AG04450 (cell line): ENCODE measurements at regions not wholly inside any gene's neighbourhood (a gene's known extent, or its start where the extent isn't known, plus 50 kb on each side); places are given as distances from the start of the nearest gene placed in this dataset.

Experiments
- CTCF ChIA-PET: fragments of 300-600, 350-600 bp; formaldehyde crosslinking; extraction: SDS; loops from one replicate; lab custom pipeline; 2022; ENCODE audit warnings: antibody characterized with exemption, inconsistent platforms; lab: Charles Lee
- POLR2A ChIA-PET: fragments of 350-600 bp; formaldehyde crosslinking; extraction: SDS; loops from one replicate; lab custom pipeline; 2021; ENCODE audit warnings: antibody characterized with exemption, inconsistent platforms; lab: Yijun Ruan, JAX
- DNase-seq: peaks from one replicate; pipeline ENCODE4 v3.0.0-alpha.2; 2011; ENCODE audit warnings: low read depth, low spot score
- H3K27ac ChIP-seq: one replicate; pipeline ENCODE4 v1.5.1; 2012; ENCODE audit warnings: low read depth, low read length, control low read depth
- H3K27me3 ChIP-seq: one replicate; pipeline ENCODE4 v1.6.0; 2012; ENCODE audit warnings: low read length; ENCODE audit not compliant: control insufficient read depth, insufficient read depth
- H3K4me3 ChIP-seq: 2 replicates; pipeline ENCODE4 v1.5.1; 2011; ENCODE audit warnings: mild to moderate bottlenecking, low read depth, low read length, control low read depth
- H3K9me3 ChIP-seq: 2 replicates; pipeline ENCODE4 v1.5.1; 2012; ENCODE audit warnings: low read length; ENCODE audit not compliant: control insufficient read depth, insufficient read depth
- CTCF ChIP-seq: IDR thresholded peaks from 2 replicates; pipeline ENCODE4 v1.5.1; 2011; ENCODE audit warnings: low read depth, low read length, control low read depth, inconsistent platforms

- CTCF ChIA-PET = no interaction called here
- no peak for TF ChIP-seq CTCF
These were observed 98.8 kb upstream of the GSC start for GRCh38 chr14:94868772-94869072.

GRCh38 chr14:94867946-94868771, 98.2 kb upstream of the GSC start:
- ChIA-PET POLR2A (no interaction called here), CTCF (no interaction called here)
- DNase-seq = no peak
- no peak overlapping the region for H3K4me3 ChIP-seq
- no peaks in the 10 kb centered on the region for H3K27me3 ChIP-seq
- peaks cover 22% of the 10 kb centered on the region for H3K9me3 ChIP-seq
- TF ChIP-seq CTCF = no peak
- no peak overlapping the region for H3K27ac ChIP-seq

More at GRCh38 chr14:94868772-94869072, 98.8 kb upstream of the GSC start:
- no peak for DNase-seq
- POLR2A ChIA-PET = no interaction called here
- H3K27me3 ChIP-seq = no peaks in the 10 kb centered on the region
- peaks cover 28% of the 10 kb centered on the region for H3K9me3 ChIP-seq
- H3K27ac ChIP-seq = no peak overlapping the region
- H3K4me3 ChIP-seq = no peak overlapping the region

- DNase-seq = no peak
- TF ChIP-seq CTCF = no peak
- Histone ChIP-seq H3K9me3 (peaks cover 21% of the 10 kb centered on the region), H3K4me3 (no peak overlapping the region), H3K27ac (no peak overlapping the region), H3K27me3 (no peaks in the 10 kb centered on the region)
- POLR2A ChIA-PET = no interaction called here
- CTCF ChIA-PET = no interaction called here
These were observed 97.3 kb upstream of the GSC start for GRCh38 chr14:94867209-94867608.

- Histone ChIP-seq H3K27ac (no peak overlapping the region), H3K9me3 (peaks cover 30% of the 10 kb centered on the region), H3K27me3 (no peaks in the 10 kb centered on the region), H3K4me3 (no peak overlapping the region)
- no peak for DNase-seq
- TF ChIP-seq CTCF = no peak
- CTCF ChIA-PET = no interaction called here
- POLR2A ChIA-PET = no interaction called here
These were observed 94.7 kb upstream of the GSC start for GRCh38 chr14:94864387-94865195.

- POLR2A ChIA-PET = no interaction called here
- H3K27ac ChIP-seq = no peak overlapping the region
- CTCF ChIA-PET = no interaction called here
- H3K9me3 ChIP-seq = peaks cover 30% of the 10 kb centered on the region
- H3K4me3 ChIP-seq = no peak overlapping the region
- no peak for TF ChIP-seq CTCF
- H3K27me3 ChIP-seq = no peaks in the 10 kb centered on the region
- no peak for DNase-seq
These were observed 93.5 kb upstream of the GSC start for GRCh38 chr14:94863366-94863765.
